T-helper 1 cell treated with Interleukin-12 subunit alpha and Interleukin-12 subunit beta and Interleukin-4 antibody, amounts not matched to agents 30 μg/mL and 1 μg/mL, for 36 hours (primary cell): ENCODE measurements at regions not wholly inside any gene's neighbourhood (a gene's known extent, or its start where the extent isn't known, plus 50 kb on each side); places are given as distances from the start of the nearest gene placed in this dataset.

Experiments
- H3K27ac Mint-ChIP-seq: one replicate; pipeline ENCODE4 v1.8.0; 2021; ENCODE audit warnings: mild to moderate bottlenecking, mixed read lengths
- H3K27me3 Mint-ChIP-seq: one replicate; pipeline ENCODE4 v1.8.0; 2021; ENCODE audit warnings: low read depth, mixed read lengths
- H3K36me3 Mint-ChIP-seq: one replicate; pipeline ENCODE4 v1.8.0; 2021; ENCODE audit warnings: low read depth, mixed read lengths
- H3K4me1 Mint-ChIP-seq: one replicate; pipeline ENCODE4 v1.8.0; 2021; ENCODE audit warnings: low read depth, mixed read lengths
- H3K4me3 Mint-ChIP-seq: one replicate; pipeline ENCODE4 v1.8.0; 2021; ENCODE audit warnings: mild to moderate bottlenecking, moderate library complexity, mixed read lengths
- H3K9me3 Mint-ChIP-seq: one replicate; pipeline ENCODE4 v1.8.0; 2021; ENCODE audit warnings: mixed read lengths

- no peaks in the 10 kb centered on the region for H3K27me3 Mint-ChIP-seq
- H3K27ac Mint-ChIP-seq: no peak overlapping the region
- no peaks in the 10 kb centered on the region for H3K36me3 Mint-ChIP-seq
- no peaks in the 10 kb centered on the region for H3K4me1 Mint-ChIP-seq
- no peak overlapping the region for H3K4me3 Mint-ChIP-seq
- no peaks in the 10 kb centered on the region for H3K9me3 Mint-ChIP-seq
Measured at GRCh38 chr4:120331486-120332370, 265.1 kb upstream of the MAD2L1 start.

GRCh38 chr4:120329386-120329785 lies 262.7 kb upstream of the MAD2L1 start:
- Mint-ChIP-seq H3K27me3 (no peaks in the 10 kb centered on the region), H3K9me3 (no peaks in the 10 kb centered on the region), H3K36me3 (no peaks in the 10 kb centered on the region), H3K4me3 (no peak overlapping the region), H3K4me1 (no peaks in the 10 kb centered on the region), H3K27ac (no peak overlapping the region)

GRCh38 chr4:120327276-120327675 lies 260.6 kb upstream of the MAD2L1 start:
- Mint-ChIP-seq H3K4me1 (no peaks in the 10 kb centered on the region), H3K36me3 (no peaks in the 10 kb centered on the region), H3K9me3 (no peaks in the 10 kb centered on the region), H3K4me3 (no peak overlapping the region), H3K27ac (no peak overlapping the region), H3K27me3 (no peaks in the 10 kb centered on the region)

GRCh38 chr4:120319046-120319767 lies 252.6 kb upstream of the MAD2L1 start:
- no peak overlapping the region for H3K27ac Mint-ChIP-seq
- H3K36me3 Mint-ChIP-seq: no peaks in the 10 kb centered on the region
- no peak overlapping the region for H3K4me3 Mint-ChIP-seq
- H3K27me3 Mint-ChIP-seq: no peaks in the 10 kb centered on the region
- H3K4me1 Mint-ChIP-seq: no peaks in the 10 kb centered on the region
- no peaks in the 10 kb centered on the region for H3K9me3 Mint-ChIP-seq

GRCh38 chr4:120318196-120318846 lies 251.7 kb upstream of the MAD2L1 start:
- H3K36me3 Mint-ChIP-seq: no peaks in the 10 kb centered on the region
- H3K27ac Mint-ChIP-seq: no peak overlapping the region
- H3K4me1 Mint-ChIP-seq: no peaks in the 10 kb centered on the region
- H3K4me3 Mint-ChIP-seq: no peak overlapping the region
- no peaks in the 10 kb centered on the region for H3K27me3 Mint-ChIP-seq
- no peaks in the 10 kb centered on the region for H3K9me3 Mint-ChIP-seq

GRCh38 chr4:120317713-120318112 lies 251.1 kb upstream of the MAD2L1 start:
- no peaks in the 10 kb centered on the region for H3K27me3 Mint-ChIP-seq

GRCh38 chr4:120316416-120316815 lies 249.8 kb upstream of the MAD2L1 start:
- Mint-ChIP-seq H3K27ac (no peak overlapping the region), H3K9me3 (no peaks in the 10 kb centered on the region), H3K4me3 (no peak overlapping the region), H3K27me3 (no peaks in the 10 kb centered on the region), H3K36me3 (no peaks in the 10 kb centered on the region), H3K4me1 (no peaks in the 10 kb centered on the region)

More at GRCh38 chr4:120317713-120318112, 251.1 kb upstream of the MAD2L1 start:
- H3K36me3 Mint-ChIP-seq: no peaks in the 10 kb centered on the region
- no peak overlapping the region for H3K4me3 Mint-ChIP-seq
- H3K9me3 Mint-ChIP-seq: no peaks in the 10 kb centered on the region
- H3K4me1 Mint-ChIP-seq: no peaks in the 10 kb centered on the region
- H3K27ac Mint-ChIP-seq: no peak overlapping the region

DNA sequence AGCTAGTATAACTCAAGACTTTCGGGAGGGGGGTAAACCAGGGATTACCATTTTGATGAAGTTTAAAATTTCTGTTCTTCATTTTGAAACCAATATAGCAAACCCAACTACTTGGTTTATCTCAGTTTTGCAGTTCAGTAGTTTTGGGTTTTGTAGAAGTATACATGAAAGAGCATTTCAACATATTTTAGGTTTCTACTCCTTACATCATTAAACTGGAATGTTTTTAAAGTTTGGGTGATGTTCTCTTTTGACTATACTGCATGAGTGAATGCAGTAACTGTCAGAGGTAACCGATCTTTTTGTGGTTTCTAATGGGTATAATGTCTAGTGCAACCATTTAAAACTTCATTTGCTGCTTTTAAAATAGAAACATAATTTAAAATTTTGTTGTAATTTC lies 248.3 kb upstream of the MAD2L1 start:
- Mint-ChIP-seq H3K36me3 (no peaks in the 10 kb centered on the region), H3K4me1 (no peaks in the 10 kb centered on the region), H3K27ac (no peak overlapping the region), H3K9me3 (no peaks in the 10 kb centered on the region), H3K4me3 (no peak overlapping the region), H3K27me3 (no peaks in the 10 kb centered on the region)

DNA sequence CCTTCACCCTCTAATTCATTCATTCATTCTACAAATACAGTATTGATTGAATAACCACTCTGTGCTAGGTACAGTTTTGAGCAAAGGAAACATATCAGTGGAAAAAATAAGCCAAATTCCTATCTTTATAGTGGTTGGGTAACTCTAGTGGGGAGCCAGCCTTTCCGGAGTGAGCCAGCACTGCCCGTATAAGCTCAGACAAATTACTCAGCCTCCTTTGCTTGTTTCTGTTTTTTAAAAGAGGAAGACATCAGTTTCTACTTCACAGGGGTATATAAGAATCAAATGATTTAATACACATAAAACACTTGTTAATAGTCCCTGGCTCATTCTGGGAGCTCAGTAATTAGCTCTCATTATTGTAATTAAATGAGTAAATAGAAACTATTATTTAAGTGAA lies 238.2 kb upstream of the MAD2L1 start:
- H3K27ac Mint-ChIP-seq: no peak overlapping the region
- no peaks in the 10 kb centered on the region for H3K27me3 Mint-ChIP-seq
- H3K9me3 Mint-ChIP-seq: no peaks in the 10 kb centered on the region
- H3K4me1 Mint-ChIP-seq: no peaks in the 10 kb centered on the region
- H3K4me3 Mint-ChIP-seq: no peak overlapping the region
- H3K36me3 Mint-ChIP-seq: no peaks in the 10 kb centered on the region

DNA sequence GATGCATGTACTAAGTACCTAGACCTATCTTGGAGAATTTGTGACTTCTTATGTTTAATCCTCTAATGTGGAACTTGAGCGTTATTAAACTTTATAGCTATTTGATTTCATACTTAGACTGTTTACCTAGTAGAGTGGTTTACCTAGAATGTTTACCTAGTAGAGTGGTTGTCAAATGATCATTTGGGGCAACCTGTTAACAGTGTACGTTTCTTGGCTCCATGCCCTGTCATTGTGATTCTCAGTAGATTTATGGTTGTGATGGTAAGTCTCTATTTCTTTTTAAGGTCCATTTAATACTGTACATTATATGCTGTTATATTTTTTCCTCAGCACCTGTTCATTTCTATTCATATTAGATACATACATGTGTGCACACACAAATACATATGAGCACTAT lies 233.0 kb upstream of the MAD2L1 start:
- Mint-ChIP-seq H3K27me3 (no peaks in the 10 kb centered on the region), H3K9me3 (no peaks in the 10 kb centered on the region), H3K4me3 (no peak overlapping the region), H3K27ac (no peak overlapping the region), H3K36me3 (no peaks in the 10 kb centered on the region), H3K4me1 (no peaks in the 10 kb centered on the region)

DNA sequence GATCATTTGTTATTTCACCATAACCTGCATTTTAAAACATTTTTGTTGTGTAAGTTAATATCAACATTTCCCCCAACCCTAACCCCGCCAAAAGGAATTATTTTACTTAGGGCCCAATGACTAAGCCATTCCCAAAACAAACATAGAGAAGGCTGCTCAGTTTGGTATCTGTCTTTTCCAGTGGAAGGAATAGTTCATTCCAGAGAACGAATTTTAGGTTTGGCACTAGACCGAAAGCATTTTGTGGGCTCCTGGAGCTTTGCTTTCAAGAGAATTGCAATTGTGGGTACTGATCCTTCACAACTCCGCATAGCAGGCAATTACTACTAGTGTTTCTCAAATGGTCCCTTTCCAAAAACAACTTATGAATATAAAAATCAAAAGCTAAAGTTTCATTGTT lies 226.7 kb upstream of the MAD2L1 start:
- no peak overlapping the region for H3K27ac Mint-ChIP-seq
- H3K9me3 Mint-ChIP-seq: no peaks in the 10 kb centered on the region
- no peak overlapping the region for H3K4me3 Mint-ChIP-seq
- H3K36me3 Mint-ChIP-seq: no peaks in the 10 kb centered on the region
- no peaks in the 10 kb centered on the region for H3K27me3 Mint-ChIP-seq
- no peaks in the 10 kb centered on the region for H3K4me1 Mint-ChIP-seq

DNA sequence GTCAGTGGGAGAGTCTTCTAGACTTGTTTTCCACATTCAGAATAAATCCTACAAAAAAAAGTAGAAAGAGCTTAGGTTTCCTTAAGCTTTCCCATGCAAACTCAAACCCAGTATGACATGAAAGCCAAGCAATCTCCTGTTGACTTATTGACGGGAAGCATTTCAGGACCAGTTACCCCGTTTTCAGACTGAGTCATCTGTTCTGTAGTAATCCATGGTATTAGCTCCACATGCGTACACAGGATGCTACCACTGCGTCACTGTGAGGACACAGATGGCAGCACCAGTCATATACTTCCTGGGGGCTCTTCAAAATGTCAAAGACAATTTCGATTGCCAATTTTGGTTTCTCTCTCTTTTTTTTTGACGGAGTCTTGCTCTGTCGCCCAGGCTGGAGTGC lies 224.9 kb upstream of the MAD2L1 start:
- Mint-ChIP-seq H3K9me3 (no peaks in the 10 kb centered on the region), H3K4me3 (no peak overlapping the region), H3K27ac (no peak overlapping the region), H3K36me3 (no peaks in the 10 kb centered on the region), H3K27me3 (no peaks in the 10 kb centered on the region), H3K4me1 (no peaks in the 10 kb centered on the region)

- Mint-ChIP-seq H3K27ac (no peak overlapping the region), H3K9me3 (no peaks in the 10 kb centered on the region), H3K27me3 (no peaks in the 10 kb centered on the region), H3K36me3 (no peaks in the 10 kb centered on the region), H3K4me3 (no peak overlapping the region), H3K4me1 (no peaks in the 10 kb centered on the region)
Measured at GRCh38 chr4:120290553-120290952, 223.9 kb upstream of the MAD2L1 start.

DNA sequence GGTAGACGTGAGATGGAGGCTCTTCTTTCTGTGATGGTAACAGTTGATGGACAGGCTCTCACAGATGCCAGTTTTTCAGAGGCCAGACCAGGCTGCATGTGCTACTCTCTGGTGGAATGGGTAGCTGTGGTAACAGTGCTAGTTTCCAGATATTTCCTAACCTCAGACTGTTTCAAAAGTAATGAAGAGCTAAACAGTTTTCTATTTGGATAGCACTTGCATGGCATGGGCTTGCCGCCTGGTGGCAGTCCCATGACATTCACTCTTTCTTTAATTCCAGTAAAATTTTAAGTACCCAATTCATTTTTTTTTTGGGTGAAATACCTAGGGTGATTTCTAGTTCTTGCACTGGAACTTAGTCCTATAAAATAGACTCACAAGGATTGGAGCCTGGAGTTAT lies 220.2 kb upstream of the MAD2L1 start:
- H3K9me3 Mint-ChIP-seq: no peaks in the 10 kb centered on the region
- no peak overlapping the region for H3K4me3 Mint-ChIP-seq
- no peaks in the 10 kb centered on the region for H3K27me3 Mint-ChIP-seq
- H3K4me1 Mint-ChIP-seq: no peaks in the 10 kb centered on the region
- H3K27ac Mint-ChIP-seq: no peak overlapping the region
- H3K36me3 Mint-ChIP-seq: no peaks in the 10 kb centered on the region

- no peaks in the 10 kb centered on the region for H3K9me3 Mint-ChIP-seq
- no peaks in the 10 kb centered on the region for H3K27me3 Mint-ChIP-seq
- H3K36me3 Mint-ChIP-seq: no peaks in the 10 kb centered on the region
- no peak overlapping the region for H3K27ac Mint-ChIP-seq
- H3K4me3 Mint-ChIP-seq: no peak overlapping the region
- H3K4me1 Mint-ChIP-seq: no peaks in the 10 kb centered on the region
Measured at GRCh38 chr4:120281581-120281980, 214.9 kb upstream of the MAD2L1 start.
